NCI-H2029 treated with DMSO at 0.1 percent for 48 hours (cell line): ENCODE measurements at regions not wholly inside any gene's neighbourhood (a gene's known extent, or its start where the extent isn't known, plus 50 kb on each side); places are given as distances from the start of the nearest gene placed in this dataset.

Experiments used
- DNase-seq: peaks from one replicate; lab custom pipeline; 2025; lab: John Stamatoyannopoulos, UW

DNA sequence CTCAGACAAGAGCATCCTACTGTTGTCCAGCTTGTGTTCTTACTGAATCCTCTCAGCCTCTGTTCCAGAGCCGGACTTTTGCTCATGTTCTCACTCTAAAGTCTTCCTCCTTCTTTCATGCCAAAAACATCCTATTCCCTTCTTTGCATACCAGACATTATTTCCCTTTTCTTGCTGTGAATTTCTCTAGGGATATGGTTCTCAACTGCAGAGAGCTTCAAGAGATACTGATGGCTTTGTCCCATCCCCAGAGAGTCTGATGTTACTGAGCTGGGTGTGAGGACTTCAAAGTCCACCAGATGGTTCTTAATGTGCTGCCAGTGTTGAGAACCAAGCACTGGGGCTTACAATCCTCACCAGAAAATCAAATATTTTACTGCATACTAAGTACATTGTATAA, 98.6 kb upstream of the FER start:
- DNase-seq, result no peak

DNA sequence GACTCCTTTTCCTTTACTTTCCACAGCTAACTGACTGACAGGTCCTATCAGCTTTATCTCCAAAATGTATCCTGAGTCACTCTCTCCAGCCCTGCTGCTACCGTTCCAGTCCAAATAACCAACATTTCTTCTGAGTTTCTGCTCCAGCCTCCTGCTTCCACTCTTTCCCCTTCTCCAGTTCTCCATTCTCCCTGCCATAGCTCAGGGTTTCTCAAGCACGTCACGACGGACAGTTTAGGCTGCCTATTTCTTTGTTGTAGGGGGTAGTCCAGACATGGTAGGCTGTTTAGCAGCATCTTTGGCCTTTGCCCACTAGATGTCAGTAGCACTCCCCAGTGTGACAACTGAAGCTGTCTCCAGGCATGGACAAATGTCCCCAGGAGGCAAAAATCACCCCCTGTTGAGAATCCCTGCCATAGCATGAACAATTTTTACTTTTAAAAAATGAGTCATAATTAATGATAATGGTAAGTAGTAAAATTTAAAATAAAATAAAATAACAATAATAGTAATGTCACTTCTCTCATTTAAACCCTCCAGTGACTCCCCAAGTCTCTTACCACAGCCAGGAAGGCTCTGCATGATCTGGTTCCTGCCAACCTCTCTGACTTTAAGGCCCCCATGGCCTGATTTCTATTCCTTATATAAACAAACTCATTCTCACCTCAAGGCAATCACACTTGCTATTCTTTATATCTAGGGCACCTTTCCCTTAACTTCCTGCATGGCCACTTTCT, 105.4 kb upstream of the FER start:
- peak; percentile 26 for DNase-seq

DNA sequence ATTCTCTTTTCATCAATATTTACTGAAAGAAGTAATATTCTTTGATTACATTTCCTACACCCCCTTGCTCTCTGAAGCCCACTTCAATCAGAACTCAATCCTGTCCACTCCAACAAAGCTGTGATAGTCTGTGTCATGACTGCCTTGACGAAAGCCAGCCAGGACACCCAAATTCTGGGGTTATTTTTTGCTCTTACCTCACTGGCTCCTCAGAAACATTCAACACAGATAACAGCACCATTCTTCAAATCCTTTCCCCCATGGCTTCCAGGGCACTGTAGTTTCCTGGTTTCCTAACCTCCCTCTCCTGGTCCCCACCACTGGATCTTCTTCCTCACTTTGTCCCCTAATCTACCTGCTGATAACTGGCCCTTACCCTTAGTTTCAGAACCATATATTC, 106.1 kb upstream of the FER start:
- DNase-seq, result no peak

DNA sequence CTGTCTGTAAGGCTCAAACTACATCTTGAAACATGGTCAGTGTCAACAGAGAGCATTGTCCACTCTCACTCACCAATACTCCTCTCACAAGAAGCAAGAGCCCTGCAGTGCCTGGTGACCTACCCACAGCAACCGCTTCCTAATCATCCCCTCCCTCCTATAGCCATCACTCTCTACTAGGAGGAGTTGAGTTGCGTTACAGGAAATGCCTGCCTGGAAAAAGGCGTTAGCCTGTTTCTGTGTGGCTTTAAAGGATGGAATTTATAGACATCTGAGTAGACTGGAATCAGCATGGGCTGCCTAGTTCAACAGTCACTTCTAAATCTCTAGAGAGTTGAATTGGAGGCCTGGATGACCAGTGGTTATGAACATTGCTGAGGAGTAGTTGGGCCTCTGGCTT, 108.3 kb upstream of the FER start:
- DNase-seq, result no peak

DNA sequence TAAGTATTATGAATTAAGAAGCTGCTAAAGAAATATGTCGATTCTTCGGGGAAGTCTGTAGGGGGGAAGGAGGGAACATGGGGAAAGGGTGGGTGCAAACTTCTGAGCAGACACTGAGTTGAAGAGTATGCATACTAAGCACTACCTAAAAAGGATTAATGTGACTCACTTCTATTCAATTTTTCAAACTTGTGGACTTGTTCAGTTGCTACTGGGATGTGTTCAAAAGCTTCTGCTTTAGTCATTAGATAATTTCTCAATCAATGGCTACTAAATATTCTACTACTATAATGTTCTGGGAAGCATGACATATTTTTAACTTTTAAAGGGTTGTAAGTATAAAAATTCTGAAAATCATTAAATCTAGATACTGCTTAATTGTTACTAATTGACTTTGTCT, 109.7 kb upstream of the FER start:
- DNase-seq, result no peak

DNA sequence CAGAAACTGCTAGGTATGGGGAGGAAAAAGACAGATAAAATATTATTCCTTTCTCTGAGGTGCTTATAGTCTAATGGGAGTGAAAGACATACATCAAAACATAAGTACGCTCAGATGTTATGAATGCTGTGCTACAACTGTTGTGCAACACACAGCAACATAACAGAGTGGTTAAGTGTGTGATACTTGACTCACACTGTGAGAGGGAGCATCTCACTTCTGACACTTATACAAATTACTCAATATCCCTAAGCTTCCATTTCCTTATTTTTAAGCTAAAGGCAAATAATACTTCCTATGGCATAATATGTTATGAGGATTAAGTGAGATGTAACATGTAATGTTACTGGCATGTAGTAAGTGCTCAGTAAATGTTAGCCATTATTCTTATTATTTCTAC, 110.6 kb upstream of the FER start:
- no peak for DNase-seq

DNA sequence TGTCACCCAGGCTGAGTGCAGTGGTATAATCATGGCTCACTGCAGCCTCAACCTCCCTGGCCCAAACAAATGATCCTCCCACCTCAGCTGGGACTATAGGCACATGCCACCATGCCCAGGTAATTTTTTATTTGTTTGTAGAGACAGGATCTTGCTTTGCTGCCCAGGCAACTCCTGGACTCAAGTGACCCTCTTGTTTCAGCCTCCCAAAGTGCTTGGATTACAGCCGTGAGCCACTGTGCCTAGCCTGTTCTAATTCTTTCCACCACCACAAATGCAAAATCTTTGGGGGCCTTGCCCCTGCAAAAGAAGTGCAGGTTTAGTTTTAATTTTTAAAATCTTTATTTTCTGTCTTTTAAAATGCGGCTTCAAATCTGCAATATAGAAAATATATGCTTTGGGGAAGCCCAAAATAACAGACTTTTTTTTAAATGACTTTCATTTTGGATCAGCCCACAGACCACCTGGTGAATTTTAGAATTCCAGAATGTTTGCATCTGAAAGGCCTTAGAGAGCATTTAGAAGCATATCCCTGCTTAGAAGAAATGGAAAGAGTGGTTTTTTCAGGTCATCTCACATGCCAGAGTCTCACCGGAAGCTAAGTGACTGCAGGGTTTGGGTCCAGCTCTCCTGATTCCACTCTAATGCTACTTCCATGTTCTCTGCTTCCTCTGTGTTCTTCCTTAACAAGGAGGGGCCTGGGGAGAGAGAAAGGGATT, 111.4 kb upstream of the FER start:
- no peak for DNase-seq

DNA sequence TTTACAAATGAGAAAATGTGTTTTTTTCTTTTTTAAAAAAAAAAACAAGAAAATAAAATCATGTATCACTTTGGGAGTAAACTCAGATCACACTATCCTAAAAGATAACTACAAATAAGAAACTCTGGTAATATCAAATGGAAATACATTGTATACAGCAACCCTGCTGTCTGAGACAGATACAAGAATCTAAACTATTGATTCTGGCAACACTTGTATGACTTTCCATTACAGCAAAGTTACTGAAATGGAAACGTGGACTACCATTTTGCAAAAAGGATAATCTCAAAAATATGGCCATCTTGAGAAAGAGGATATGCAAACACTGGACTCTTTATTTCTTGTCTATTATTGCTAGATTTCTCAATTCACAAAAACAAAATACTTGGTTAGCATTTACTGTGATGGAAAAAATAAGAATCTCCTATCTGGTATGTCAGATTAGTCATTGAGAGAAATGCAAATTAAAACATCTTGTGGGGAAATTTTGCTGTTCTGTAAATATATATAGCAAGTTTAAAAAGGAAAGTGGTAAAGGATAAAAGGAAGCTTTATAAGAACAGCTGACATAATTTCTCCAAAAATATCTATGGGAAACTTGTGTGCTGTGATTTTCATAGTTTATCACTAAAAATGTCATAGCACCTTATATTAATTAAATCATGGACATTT, 112.9 kb upstream of the FER start:
- no peak for DNase-seq

DNA sequence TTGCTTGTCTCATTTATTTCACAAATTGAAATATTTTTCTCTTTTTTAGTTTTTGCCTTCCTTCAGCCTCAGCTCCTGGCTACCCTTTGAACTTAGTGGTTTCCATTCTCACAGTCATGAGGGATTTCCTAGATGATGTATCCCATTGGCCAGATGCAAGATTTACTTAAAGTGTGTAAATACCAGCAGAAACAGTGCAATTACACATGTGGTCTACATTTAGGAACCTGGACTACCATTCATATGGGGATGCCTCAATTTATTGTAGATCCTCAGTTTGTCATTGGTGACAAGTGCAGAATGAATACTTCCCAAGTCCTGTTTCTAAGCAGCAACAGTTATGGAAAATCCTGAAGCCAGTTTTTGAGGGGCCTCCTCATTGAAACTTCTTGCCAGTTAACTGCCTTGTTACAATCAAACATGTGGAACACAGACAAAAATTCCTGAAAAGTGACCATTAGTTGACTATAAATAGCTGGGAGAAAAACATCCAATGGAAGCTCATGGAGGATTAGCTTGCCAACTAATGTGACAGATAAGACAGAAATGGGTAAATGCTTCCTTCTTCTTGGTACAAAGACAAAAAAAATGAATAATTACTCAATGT, 113.6 kb upstream of the FER start:
- DNase-seq, result no peak

DNA sequence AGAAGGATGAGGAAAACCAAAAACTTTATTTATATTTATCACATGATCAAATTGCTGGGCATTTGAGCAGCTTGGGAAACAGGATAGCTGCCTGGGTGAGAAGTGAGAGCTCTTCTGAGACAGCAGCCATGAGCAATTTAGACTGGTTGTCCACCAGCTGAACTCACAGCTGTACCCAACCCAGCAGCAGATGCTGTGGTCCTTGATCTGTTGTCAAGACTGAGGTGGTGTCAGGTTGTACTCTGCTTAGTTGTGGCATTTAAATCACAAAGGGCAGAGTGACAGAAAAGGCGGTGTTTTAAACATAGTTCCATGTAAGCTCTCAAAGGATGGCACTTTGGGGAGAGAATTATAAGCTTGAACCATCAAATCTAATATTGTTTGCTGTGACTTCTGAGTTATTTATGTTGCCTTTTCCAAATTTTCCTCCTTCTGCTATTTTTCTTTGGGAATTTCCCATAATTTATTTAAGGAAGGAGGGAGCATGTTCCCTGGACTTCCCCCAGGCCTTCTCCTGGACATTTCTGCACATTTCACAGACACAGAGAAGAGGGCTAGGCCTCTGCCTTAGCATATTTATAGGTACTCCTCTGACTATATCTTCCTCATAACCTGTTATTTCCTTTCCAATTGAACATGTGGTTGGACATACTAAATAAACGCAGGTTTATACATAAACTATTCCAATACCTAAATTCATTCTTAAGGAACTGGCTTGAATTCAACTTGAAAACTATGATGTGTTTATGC, 117.7 kb upstream of the FER start:
- no peak for DNase-seq

DNA sequence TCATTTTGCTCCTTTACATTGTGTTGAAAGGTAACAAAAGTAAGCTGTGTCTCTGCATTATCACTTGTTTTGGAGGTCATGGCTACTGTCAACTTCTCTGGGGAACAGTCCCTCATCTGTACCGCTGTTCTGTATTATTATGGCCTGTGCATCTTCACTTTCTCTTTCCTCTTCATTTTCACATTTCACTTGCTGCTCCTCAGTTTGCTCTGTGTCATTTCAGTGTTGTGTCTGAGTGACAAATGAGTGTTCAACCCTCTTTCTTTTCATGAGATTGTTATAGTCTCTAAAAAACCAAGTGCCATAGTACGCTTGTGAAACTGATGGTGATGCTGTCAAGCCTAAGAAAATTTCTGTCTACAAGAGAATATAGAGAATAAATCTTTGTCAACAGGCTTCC, 122.0 kb upstream of the FER start:
- no peak for DNase-seq

DNA sequence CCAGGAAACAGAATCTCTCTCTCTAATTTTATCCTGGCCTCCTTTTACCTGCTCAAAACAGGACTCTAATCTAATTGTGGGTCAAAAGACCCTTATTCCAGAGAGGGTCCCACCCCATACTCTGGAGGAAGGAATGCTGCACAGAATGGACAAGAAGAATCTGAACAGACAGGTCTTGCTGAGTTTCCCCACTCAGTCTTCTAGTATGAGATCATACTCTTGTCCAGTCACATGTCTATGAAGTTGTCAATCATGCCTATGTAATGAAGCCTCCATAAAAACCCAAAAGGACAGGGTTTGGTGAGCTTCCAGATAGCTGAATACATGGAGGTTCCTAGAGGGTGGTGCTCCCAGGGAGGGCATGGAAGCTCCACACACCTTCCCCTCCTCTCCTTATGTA, 123.9 kb upstream of the FER start:
- DNase-seq, result no peak

DNA sequence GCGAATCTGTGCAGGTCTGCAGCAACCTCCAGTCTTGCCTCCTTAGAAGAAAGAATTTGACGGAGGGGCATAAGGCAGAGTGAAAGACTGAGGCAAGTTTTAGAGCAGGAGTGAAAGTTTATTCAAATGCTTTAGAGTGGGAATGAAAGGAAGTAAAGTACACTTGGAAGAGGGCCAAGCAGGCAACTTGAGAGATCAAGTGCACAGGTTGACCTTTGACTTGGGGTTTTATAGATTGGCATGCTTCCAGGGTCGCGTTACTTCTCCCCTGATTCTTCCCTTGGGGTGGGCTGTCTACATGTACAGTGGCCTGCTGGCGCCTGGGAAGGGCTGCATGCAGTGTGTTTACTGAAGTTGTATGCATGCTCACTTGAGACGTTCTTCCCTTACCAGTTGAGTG, 127.2 kb upstream of the FER start:
- DNase-seq, result no peak

DNA sequence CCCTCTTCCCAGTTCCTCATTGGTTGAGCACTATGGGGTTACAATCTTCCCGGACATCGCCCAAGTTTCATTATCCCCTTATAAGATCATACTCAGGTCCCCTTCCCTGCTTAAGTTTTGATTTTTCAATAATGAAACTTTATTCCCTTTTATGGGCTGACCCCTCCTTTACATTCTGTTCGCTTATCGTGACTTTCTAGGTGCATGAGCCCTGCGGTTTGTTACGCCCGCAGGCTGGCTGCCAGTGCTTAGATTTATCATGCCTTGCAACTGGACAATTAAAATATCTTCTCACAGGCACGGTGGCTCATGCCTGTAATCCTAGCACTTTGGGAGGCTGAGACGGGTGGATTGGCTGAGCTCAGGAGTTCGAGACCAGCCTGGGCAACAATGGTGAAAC, 127.9 kb upstream of the FER start:
- no peak for DNase-seq

DNA sequence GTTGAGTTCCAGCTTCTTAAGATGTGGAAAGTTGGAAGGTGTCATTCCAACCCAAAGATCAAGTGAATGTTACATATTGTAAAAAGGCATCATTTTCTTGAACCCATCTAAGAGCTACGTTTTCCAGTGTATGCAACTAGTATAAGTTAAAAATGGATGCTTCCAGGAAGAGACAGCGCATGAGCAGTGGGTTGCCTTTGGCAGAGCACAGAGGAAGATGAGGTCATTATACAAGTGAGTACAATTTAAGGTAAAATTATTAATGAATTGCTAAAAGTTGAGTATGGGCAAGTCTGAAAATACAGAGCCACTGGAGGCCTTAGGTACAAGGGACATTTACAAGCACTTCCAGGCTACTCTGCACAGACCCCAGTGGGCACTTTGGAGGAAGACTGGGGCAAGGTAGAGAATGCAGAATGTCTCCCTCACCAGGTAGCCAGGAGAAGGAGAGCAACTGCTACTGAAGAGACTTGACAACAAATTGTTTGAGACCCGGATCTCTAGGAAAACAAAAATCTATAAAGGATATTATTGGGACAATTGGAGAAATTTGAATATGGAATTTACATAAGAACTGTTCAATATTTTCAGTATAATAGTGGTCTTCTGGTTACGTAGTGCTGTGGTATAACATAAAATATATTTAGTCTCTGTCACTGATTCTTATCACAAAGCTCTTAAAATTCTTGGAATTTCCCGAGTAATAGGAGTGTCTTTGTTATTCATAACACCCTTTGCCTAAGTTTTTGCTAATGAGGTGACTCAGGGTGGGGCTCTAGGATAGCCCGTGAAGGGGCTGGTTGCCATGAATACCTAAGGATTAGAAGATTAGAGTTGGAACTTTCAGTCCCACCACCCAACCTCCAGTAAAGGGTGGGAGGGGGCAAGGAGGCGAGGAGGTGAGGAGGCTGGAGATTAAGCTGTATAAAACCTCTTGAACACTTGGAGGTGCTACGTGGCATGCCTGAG, 129.9 kb upstream of the FER start:
- no peak for DNase-seq

DNA sequence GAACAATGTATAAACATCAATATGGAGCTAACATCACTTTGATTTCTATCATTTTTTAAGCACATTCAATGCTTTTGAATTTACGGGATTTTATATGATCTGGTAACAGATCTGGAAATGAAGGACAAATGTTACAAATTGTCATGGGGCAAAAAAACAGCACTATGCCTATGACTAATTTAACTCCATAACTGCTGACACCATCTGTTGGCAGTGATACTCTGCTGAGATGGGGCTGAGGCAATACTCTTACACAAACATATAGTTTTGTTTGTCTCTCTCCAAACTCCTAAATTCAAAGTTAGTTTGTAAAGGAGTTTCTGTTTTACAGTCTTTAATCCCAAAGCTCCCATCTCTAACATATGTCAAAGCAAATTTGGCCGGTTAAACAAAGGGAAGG, 132.5 kb upstream of the FER start:
- DNase-seq, result no peak

DNA sequence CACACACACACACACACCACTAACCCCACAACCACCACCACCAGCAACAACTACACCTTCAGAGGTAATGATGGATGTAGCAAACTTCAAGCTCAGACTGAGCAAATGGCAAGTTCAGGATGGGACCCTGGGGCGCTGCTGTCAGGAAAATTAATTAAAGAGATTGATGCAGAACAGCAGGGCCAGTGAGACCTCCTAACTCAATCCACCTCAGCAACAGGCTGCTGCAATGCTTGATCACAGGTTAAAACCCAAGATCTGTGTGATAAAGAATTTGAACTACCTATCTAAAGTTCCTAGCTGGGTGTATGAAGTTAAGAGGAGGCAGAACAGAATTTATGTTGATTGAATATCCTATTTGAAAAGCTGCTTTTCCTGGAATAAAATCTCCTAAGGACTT, 140.3 kb upstream of the FER start:
- DNase-seq, result no peak

DNA sequence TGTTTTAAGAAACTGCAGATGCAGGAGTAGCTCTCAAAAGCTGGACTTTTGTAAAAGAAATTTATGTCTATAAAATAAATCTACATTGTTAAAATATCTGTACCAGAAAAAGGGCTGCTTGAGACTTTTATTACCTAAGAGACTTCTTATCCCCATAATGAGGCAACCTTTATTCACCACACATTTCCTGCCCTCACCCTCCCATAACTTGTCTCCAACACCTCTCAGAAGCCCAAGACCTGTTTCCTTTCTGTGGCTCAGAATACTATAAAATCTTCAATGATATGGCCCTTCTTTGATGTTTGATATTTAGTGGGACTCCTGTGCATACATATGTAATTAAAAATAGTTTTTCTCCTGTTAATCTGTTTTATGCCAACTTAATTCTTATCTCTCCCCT, 141.5 kb upstream of the FER start:
- no peak for DNase-seq

DNA sequence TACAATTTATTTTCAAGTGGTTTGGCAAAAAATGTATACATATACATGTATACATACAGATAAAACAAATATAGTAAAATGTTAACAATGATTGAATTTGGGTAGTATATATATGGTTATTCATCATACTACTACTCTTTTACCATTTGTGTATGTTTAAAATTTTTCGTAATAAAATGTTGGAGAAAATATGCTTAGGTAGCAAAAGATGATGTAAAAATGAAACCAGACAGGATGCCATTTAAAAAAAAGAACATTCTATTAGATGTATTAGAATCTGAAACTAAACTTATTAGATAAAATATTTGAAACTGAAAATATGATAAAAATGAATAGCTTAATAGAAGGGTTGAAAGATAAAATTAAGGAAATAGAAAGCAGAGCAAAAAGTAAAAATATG, 144.9 kb upstream of the FER start:
- no peak for DNase-seq

DNA sequence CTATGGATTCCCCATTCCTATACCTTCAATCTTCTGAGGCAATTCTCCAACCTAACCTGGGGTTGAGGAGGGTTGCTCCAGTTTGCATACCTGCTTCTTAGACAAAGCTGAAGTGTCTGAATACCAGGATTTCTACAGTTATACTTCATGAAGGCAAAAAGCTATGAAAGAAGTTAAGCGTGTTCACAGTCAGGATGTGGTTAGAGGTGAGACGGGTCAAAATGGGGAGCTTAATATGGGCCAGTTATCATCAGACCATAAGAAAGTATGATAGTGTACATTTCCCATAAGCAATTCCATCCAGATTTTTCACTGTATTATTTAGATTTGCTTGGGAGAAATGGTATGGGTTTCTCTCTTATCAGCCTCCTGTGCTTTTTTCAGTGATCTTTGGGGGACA, 156.9 kb upstream of the FER start:
- DNase-seq, result no peak

DNA sequence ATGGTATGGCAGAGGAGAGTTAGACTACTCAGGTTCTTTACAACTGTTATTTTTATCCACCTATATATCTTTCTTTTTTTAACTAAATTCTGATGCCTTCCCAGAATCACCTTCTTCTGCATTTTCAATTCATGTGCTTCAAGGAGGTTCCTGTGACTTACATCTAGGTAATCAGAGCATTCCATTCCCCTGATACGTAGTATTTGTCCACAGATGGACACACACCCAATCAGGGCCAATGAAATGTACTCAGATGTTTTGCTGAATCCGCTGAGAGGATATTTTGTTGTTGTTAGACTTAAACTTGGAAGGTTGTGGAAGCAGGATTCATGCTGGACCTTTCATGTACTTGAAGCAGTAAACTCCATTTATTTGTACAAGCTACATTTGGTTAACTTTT, 159.4 kb upstream of the FER start:
- no peak for DNase-seq
